IMR-90 (cell line): ENCODE measurements at regions not wholly inside any gene's neighbourhood (a gene's known extent, or its start where the extent isn't known, plus 50 kb on each side); places are given as distances from the start of the nearest gene placed in this dataset.

ENCODE experiments used
- ATAC-seq: fragments of 200-7000 bp; cut with Tn5 transposase; 2 replicates; pipeline ENCODE4 v1.9.1; 2020; ENCODE audit warnings: low read depth, mild to moderate bottlenecking, moderate library complexity
- BruUV-seq: library from RNA; stranded (reverse); fragments of 400-500 nt; replicated peaks from 2 replicates; lab custom pipeline; 2021; lab: Mats Ljungman, UMichigan
- CTCF ChIA-PET: fragments of 300-600 bp; formaldehyde crosslinking; extraction: SDS; loops from one replicate; lab custom pipeline; 2021; ENCODE audit warnings: antibody characterized with exemption; lab: Yijun Ruan, JAX
- POLR2A ChIA-PET: fragments of 300-600 bp; sonication (Branson Sonifier 250); formaldehyde crosslinking; loops from one replicate; lab custom pipeline; 2022; ENCODE audit warnings: antibody characterized with exemption; ENCODE audit not compliant: unreplicated experiment; lab: Charles Lee
- DNase-seq: peaks from one replicate; pipeline ENCODE4 v3.0.0; 2013
- H2AFZ ChIP-seq: replicated peaks from 2 replicates; pipeline ENCODE3; 2013; ENCODE audit warnings: low read length, mild to moderate bottlenecking; ENCODE audit not compliant: poor library complexity
- H2AK5ac ChIP-seq: 2 replicates; pipeline ENCODE4 v1.6.1; 2013; ENCODE audit warnings: low read depth, low read length, inconsistent platforms
- H2AK9ac ChIP-seq: replicated peaks from 2 replicates; pipeline ENCODE3; 2013; ENCODE audit warnings: mild to moderate bottlenecking, low read depth, low read length, moderate library complexity; ENCODE audit not compliant: poor library complexity
- H2BK120ac ChIP-seq: 2 replicates; pipeline ENCODE4 v1.6.1; 2013; ENCODE audit warnings: low read depth, low read length, inconsistent platforms
- H2BK15ac ChIP-seq: 3 replicates; pipeline ENCODE4 v1.6.1; 2013; ENCODE audit warnings: low read depth, low read length, inconsistent platforms
- H2BK20ac ChIP-seq: 2 replicates; pipeline ENCODE4 v1.6.1; 2013; ENCODE audit warnings: low read depth, mild to moderate bottlenecking, inconsistent platforms, low read length, moderate library complexity
- H2BK5ac ChIP-seq: 2 replicates; pipeline ENCODE4 v1.6.1; 2013; ENCODE audit warnings: mild to moderate bottlenecking, low read depth, low read length, inconsistent platforms; ENCODE audit not compliant: poor library complexity, severe bottlenecking
- H3K14ac ChIP-seq: replicated peaks from 2 replicates; pipeline ENCODE4 v1.6.1; 2013; ENCODE audit warnings: low read depth, low read length, inconsistent platforms
- H3K18ac ChIP-seq: 2 replicates; pipeline ENCODE4 v1.6.1; 2013; ENCODE audit warnings: low read depth, low read length, control low read depth
- H3K23ac ChIP-seq: 2 replicates; pipeline ENCODE4 v1.6.1; 2013; ENCODE audit warnings: low read depth, low read length, inconsistent platforms
- H3K27ac ChIP-seq: 2 replicates; pipeline ENCODE4 v1.5.1; 2013; ENCODE audit warnings: mild to moderate bottlenecking, control low read depth, low read length; ENCODE audit not compliant: insufficient read depth
- H3K27me3 ChIP-seq: 2 replicates; pipeline ENCODE4 v1.6.1; 2013; ENCODE audit warnings: low read length; ENCODE audit not compliant: control insufficient read depth, insufficient read depth
- H3K36me3 ChIP-seq: 2 replicates; pipeline ENCODE4 v1.6.1; 2013; ENCODE audit warnings: low read length, mixed read lengths; ENCODE audit not compliant: control insufficient read depth, insufficient read depth
- H3K4ac ChIP-seq: 2 replicates; pipeline ENCODE4 v1.6.1; 2013; ENCODE audit warnings: low read depth, low read length, inconsistent platforms
- H3K4me1 ChIP-seq: 2 replicates; pipeline ENCODE4 v1.6.1; 2013; ENCODE audit warnings: low read length, mixed read lengths; ENCODE audit not compliant: control insufficient read depth, insufficient read depth
- H3K4me2 ChIP-seq: 2 replicates; pipeline ENCODE4 v1.6.1; 2013; ENCODE audit warnings: low read depth, mild to moderate bottlenecking, control low read depth, low read length, moderate library complexity
- H3K4me3 ChIP-seq: 2 replicates; pipeline ENCODE4 v1.5.1; 2013; ENCODE audit warnings: low read depth, mild to moderate bottlenecking, control low read depth, low read length, moderate library complexity; ENCODE audit not compliant: insufficient read depth
- H3K56ac ChIP-seq: 2 replicates; pipeline ENCODE4 v1.6.1; 2013; ENCODE audit warnings: low read length, inconsistent platforms; ENCODE audit not compliant: insufficient read depth; ENCODE audit errors: extremely low read depth
- H3K79me1 ChIP-seq, 2 experiments: 2 replicates each; pipeline ENCODE4 v1.6.1; 2013; ENCODE audit warnings: low read length in 2 of 2, inconsistent platforms in 1 of 2, low read depth in 1 of 2
- H3K9ac ChIP-seq: 2 replicates; pipeline ENCODE4 v1.6.1; 2013; ENCODE audit warnings: low read depth, low read length, control low read depth
- H3K9me1 ChIP-seq: 2 replicates; pipeline ENCODE4 v1.6.1; 2013; ENCODE audit warnings: low read length, inconsistent platforms; ENCODE audit not compliant: insufficient read depth
- H3K9me3 ChIP-seq: 2 replicates; pipeline ENCODE4 v1.6.1; 2013; ENCODE audit warnings: low read length; ENCODE audit not compliant: control insufficient read depth, insufficient read depth
- H4K20me1 ChIP-seq: 2 replicates; pipeline ENCODE4 v1.6.1; 2013; ENCODE audit warnings: low read length, inconsistent platforms; ENCODE audit not compliant: insufficient read depth
- H4K5ac ChIP-seq: 2 replicates; pipeline ENCODE4 v1.6.1; 2013; ENCODE audit warnings: mild to moderate bottlenecking, low read depth, low read length, control low read depth
- H4K8ac ChIP-seq, 2 experiments: 2 replicates each; pipeline ENCODE4 v1.6.1; 2013; ENCODE audit warnings: low read depth in 2 of 2, low read length in 2 of 2, control low read depth in 1 of 2, inconsistent platforms in 1 of 2
- H4K91ac ChIP-seq: 2 replicates; pipeline ENCODE4 v1.6.1; 2013; ENCODE audit warnings: low read depth, low read length, inconsistent platforms; ENCODE audit not compliant: insufficient read depth
- FOS ChIP-seq: fragments of 150-350 bp; IDR thresholded peaks from 2 replicates; pipeline ENCODE4 v1.6.1; 2016; ENCODE audit warnings: low read depth, low read length
- WGBS, 2 experiments: methylation state at CpG; one replicate each; pipeline versions ENCODE4 v1.1.5 to v1.1.7; 2013; ENCODE audit warnings: missing lambda C conversion rate in 2 of 2; ENCODE audit not compliant: insufficient read length in 1 of 2; ENCODE audit errors: extremely low coverage in 2 of 2; 5-methylcytosine and 5-hydroxymethylcytosine counted together
- dilution Hi-C: fragments of 300-500 bp; cut with HindIII; formaldehyde crosslinking; loops from one replicate; pipeline ENCODE4 v1.14.3; 2018; ENCODE audit warnings: low sequenced_read_pairs; ENCODE audit not compliant: unreplicated experiment
- in situ Hi-C: fragments of 300-500 bp; cut with MboI; formaldehyde crosslinking; loops from 3 replicates; pipeline ENCODE4 v1.14.3; 2019; ENCODE audit warnings: low sequenced_read_pairs, inconsistent platforms, mixed read lengths
- intact Hi-C: fragments of 100-400 bp; cut with micrococcal nuclease; formaldehyde crosslinking; loops from 2 replicates; pipeline ENCODE4 v1.10.0; 2022

DNA sequence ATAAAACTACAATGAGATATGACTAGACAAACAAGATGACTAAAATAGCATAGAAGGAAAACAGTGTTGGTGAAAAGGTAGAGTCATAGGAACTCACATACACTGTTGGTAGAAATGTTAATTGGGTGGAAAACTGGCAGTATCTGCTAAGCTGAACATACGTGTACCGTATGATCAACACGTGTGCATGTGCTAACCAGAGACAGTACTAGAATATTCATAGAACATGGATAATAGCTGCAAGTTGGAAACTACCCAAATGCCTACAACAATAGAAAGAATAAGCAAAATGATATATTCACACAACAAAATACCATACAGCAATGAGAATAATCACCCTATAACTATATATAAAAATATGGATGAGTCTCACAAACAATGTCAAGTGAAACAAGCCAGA, 184.0 kb downstream of the IBTK start:
- Histone ChIP-seq H3K18ac (no peak overlapping the region), H2BK20ac (no peak overlapping the region), H3K9ac (no peak overlapping the region), H4K91ac (no peak overlapping the region), H2AK5ac (no peak overlapping the region), H2AK9ac (no peak overlapping the region), H3K23ac (no peak overlapping the region), H2BK5ac (no peak overlapping the region), H3K36me3 (no peaks in the 10 kb centered on the region), H3K4me1 (no peaks in the 10 kb centered on the region), H3K4me2 (no peak overlapping the region), H3K27me3 (no peaks in the 10 kb centered on the region), H3K56ac (no peak overlapping the region), H3K9me3 (no peaks in the 10 kb centered on the region), H3K9me1 (no peaks in the 10 kb centered on the region), H4K8ac (no peak overlapping the region), H2BK15ac (no peak overlapping the region), H4K5ac (no peak overlapping the region), H3K4me3 (no peak overlapping the region), H3K27ac (no peak overlapping the region), H3K4ac (no peak overlapping the region), H4K20me1 (no peaks in the 10 kb centered on the region), H3K79me1 (no peaks in the 10 kb centered on the region), H2BK120ac (no peak overlapping the region), H2AFZ (no peak overlapping the region), H3K14ac (no peak overlapping the region)
- no peak for ATAC-seq
- intact Hi-C loops (no loop called here), dilution Hi-C loops (no loop called here), in situ Hi-C loops (no loop called here)
- no peak for DNase-seq
- POLR2A ChIA-PET = no interaction called here
- WGBS, 2 experiments = no CpG with 5 or more reads among the region's 3 CpGs
- CTCF ChIA-PET = no interaction called here
- BruUV-seq = no TSS peak
- no peak for TF ChIP-seq FOS
